GM18873 (cell line): ENCODE measurements at regions not wholly inside any gene's neighbourhood (a gene's known extent, or its start where the extent isn't known, plus 50 kb on each side); places are given as distances from the start of the nearest gene placed in this dataset.
"Not testable (repeated sequence)": the region's sequence is repeated elsewhere in the genome, so short reads cannot be mapped to it uniquely, and the experiment has no call there.

ENCODE experiments used
- ATAC-seq: cut with Tn5 transposase; IDR thresholded peaks from one replicate; pipeline ENCODE4 v1.9.1; 2021; ENCODE audit warnings: mild to moderate bottlenecking, moderate library complexity, moderate number of reproducible peaks; ENCODE audit not compliant: unreplicated experiment, low FRiP score

DNA sequence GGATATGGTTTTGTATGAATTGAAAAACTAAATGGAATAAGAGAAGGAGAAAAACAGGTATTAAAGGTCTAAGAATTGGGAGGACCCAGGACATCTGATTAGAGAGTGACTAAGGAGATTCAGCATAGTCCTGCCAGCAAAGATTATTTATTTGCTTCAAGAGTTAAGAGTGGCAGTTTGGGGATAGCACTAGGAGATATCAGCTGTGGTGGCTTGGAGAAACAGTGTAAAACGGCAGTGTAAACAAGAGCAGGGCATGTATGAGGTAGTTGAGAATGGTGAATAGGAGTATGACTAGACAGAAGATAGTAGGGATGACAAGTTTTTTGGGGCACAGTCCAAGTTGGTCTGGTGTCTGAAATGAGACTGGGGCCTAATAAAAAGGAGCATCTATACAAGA, 730.3 kb downstream of the TRHDE start:
- ATAC-seq = not testable (repeated sequence)

DNA sequence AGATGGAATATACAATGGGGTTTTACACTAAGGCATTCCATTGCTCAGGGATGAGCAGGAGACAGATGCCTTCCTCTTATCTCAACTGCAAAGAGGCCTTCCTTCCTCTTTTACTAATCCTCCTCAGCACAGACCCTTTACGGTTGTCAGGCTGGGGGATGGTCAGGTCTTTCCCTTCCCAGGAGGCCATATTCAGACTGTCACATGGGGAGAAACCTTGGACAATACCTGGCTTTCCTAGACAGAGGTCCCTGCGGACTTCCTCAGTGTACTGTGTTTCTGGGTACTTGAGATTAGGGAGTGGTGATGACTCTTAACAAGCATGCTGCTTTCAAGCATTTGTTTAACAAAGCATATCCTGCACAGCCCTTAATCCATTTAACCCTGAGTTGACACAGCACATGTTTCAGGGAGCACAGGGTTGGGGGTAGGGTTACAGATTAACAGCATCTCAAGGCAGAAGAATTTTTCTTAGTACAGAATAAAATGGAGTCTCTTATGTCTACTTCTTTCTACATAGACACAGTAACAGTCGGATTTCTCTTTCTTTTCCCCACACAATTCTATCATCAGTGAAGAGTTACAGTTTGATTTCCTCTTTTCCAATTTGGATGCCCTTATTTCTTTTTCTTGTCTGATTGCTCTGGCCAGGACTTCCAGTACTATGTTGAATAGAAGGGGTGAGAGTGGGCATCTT, 737.1 kb downstream of the TRHDE start:
- ATAC-seq = not testable (repeated sequence)

DNA sequence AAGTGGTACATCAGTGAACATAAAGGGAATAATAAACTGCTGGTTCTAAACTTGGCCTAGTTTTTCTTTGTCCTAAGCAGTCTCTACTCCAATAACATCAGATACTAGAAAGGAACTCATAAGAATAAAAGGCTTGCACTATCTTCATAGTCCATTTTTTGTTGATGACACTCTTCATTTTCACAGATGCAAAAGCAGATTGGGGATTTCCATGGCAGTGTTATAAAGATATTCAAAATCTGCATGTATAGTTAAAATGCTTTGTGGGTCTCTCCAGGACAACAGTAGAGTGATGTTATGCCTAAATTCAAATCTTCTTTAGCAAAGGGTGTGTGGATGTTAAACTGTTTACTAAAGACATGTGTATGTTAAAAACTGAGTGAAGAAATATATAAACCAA, 745.8 kb downstream of the TRHDE start:
- ATAC-seq = no peak

DNA sequence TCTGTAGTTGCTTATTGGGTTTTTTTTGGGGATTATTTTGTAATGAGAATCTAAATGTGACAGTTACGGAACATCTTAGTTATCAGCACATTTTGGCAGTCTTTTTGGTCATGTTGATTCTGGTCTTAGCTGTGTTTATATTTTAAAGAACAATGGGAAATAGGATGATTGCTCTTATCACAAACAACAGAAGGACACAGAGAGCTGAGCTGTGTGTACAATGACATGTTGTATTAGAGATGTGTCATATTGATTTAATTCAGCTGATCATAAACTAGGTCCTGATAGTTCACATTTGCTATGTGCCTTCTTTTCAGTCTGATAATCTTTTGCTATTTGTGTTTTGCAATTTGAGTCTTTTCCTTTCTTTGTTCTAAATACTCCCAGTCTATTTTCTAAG, 781.7 kb downstream of the TRHDE start:
- no peak for ATAC-seq

DNA sequence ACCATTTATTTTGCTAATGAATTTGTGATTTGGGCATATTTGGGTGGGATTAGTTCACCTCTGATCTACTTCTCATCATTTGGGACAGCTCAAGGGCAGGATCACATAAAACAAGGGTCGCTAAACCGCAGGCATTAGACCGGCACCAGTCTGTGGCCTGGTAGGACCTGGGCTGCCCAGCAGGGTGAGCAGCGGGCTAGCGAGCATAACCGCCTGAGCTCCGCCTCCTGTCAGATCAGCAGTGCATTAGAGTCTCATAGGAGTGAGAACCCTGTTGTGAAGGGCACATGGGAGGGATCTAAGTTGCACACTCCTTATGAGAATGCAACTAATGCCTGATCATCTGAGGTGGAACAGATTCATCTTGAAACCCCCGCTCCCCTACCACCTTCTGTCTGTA, 785.3 kb downstream of the TRHDE start:
- ATAC-seq = no peak

DNA sequence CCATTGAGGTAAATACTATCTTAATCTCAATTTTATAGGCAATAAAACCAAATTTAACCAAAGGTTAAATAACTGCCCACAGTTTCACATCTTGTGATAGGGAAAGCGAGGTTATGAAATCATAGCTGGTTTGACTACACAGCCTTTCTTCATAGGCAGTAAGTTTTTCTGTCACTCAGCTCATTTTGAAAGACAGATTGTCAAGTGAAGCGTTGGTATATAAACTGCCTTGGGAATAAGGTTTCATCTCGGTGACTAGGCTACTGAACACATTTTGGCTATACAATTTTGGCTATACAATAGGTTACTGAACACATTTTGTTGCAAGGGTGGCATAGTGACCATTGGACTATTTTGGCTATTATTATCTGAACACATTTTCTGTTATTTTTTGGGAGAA, 793.7 kb downstream of the TRHDE start:
- no peak for ATAC-seq

DNA sequence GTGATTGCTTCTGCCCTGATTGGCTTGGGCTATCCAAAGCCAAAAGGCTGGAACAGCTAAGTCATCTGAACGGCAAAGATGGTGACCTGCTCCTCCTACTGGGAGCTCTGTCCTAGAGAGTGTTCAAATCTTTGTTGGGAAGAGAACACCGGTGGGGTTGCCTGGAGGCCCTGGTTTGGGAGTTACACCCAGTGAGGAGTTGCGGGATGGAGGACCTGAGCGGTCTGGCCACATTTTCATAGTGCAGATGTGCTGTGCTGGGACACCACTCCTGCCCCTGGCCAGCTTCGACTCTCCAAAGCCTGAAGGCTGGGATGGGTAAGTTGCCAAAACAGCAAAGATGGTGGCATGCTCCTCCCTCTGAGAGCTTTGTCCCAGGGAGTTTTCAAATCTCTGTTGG, 795.4 kb downstream of the TRHDE start:
- no peak for ATAC-seq

DNA sequence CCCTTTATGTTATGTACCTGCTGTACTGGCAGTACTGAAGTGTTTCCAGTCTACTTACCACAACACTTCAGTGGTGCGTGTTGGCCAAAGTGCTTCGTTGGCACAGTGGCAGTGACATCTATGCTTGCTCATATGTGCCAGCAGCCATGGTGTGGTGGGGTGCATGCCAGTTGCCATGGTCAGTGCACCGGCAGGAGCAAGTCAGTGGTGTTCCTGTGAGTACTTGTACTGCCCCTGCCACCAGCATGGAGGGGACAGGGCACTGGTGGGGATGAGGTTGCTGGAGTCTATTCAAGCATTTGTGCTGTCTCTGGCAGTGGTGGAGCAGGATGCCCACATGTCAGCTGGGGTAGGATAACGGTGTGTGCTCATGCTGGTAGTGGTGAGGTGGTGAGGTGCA, 800.0 kb downstream of the TRHDE start:
- no peak for ATAC-seq

DNA sequence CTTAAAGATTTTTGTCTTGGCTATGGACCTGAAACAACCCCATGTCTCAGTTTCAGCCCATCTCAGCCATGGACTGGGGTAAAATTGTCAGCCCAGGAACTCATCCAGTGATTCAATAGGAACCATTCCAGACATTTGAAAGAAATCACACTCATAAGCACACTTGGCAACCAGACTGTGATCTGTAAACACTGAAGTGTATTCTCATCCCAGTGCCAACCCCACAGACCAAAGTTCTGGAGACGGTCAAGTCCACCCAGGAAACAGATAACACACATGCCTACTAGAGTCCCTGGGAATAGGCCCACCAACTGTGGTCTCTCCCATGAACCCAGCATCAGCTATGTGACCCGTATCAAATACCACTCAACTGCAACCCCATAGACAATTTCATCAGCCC, 804.6 kb downstream of the TRHDE start:
- ATAC-seq = no peak

DNA sequence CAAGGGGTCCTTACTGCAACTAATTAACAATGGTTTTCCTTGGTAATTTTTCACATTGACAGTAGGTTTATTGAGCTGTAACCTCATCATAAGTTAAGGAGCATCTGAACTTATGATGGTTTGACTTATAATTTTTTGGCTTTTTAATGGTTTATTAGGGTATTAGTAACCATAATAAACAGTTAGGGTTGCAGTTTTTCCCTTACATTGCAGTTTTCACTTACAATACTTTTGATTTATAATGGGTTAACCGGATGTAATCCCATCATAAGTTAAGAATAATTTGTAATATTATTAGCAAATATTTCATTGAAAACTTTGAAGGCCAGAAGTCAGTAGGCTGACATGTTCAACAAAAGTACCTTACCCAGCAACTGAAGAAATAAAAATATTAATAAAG, 811.6 kb downstream of the TRHDE start:
- no peak for ATAC-seq

DNA sequence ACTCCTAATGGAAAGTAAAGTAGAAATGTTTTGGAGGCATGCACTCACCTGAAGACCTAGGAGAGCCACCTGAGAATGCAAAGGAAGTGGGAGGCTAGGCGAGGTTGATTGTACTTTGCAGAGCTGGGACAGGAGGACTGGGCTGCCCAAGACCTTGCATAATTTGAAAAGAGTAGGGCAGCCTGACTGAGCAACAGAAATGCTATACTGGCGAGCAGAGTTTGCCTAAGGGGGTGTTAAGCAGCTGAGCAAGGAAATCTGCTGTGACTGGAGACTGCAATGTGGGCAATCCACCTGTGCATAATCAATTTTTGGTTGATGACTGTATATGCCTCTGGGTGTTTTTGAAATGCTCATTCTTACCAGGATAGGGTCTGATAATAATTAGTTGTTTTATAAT, 834.1 kb downstream of the TRHDE start:
- no peak for ATAC-seq

DNA sequence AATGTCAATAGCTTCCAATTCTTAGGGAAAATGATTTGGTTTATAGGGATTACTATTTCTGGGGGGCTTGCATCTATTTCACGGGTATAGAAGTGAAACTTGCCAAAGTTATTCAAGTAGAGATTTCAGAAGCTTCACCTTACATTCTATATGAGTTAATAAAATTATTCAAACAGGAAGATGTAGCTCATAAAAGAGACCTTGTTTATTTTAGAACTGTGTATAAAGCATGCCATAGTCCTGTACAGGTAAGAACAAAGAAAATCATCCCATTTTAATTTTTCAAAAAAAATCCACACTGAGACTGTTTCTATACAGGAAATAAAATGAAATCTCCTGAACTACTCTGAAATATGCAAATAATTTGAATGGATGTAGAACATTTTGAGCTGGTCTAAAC, 834.7 kb downstream of the TRHDE start:
- ATAC-seq = no peak

DNA sequence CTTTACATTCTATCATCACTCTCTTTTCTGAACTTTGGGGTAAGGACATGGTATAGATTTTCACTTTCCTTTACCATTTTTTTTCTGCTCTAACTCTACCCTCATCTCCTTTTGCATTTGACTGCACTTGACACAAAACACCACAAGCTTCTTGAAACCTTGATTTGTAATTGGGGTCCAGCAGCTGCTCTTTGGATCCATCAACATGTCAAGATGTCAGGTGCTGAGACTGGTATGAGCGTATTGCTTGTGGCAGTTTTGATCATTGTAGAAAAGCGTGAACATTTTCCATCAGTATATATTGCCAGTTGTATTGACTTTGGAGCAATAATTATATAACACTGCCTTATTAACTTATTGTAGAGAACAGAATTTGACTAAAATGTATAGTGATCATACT, 838.6 kb downstream of the TRHDE start:
- no peak for ATAC-seq

DNA sequence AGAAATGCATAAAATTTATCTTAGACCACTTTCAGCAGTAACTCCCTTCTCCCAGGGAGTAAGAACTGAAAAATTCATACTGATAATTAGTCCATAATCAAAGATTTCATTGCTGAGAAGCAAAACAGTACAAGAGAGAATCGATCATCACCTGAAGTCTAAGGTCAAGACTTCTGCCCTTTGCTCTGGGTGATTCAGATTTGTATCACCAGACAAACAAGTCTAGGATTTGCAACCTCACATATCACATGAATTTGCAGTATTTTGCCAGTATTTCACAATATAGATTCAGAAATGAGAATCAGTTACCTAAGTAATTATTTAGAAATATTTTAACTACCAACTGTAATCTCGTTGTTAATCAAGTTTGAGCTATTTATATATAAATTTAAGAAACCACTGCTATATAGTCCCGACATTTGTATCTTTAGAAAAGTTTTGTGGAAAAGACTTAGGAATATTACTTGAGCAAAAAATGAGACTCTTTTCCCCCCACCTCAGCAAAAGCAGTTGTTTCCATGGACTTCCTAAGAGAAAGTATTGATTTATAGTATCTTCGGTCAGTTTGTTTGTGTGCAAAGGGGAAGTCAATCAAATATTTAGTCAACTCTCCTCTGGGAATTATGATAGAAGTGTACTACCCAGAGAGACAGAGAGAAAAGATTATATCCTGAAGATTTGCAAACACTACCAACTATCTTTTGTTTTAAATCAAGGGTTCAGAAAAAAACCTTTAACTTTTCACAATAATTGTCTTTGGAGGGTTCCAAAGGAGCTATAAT, 840.1 kb downstream of the TRHDE start:
- no peak for ATAC-seq

DNA sequence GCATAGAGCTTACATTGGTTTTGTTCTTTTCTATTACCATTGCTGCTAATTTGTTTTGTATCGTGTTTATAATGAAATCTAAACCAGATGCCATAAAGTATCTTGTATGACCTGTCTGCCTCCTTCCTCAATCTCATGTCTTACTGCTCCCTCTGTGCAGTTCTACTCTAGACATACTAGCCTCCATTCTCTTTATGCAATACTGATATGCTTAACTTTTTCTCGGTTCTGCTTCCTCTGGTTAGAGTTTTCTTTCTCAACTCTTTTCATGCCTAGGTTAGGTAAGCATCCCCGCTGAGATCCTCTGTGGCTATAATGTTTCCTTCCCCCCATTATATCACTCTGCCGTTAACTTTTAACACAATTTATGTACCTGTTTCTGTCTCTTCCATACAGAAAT, 852.3 kb downstream of the TRHDE start:
- ATAC-seq = no peak

DNA sequence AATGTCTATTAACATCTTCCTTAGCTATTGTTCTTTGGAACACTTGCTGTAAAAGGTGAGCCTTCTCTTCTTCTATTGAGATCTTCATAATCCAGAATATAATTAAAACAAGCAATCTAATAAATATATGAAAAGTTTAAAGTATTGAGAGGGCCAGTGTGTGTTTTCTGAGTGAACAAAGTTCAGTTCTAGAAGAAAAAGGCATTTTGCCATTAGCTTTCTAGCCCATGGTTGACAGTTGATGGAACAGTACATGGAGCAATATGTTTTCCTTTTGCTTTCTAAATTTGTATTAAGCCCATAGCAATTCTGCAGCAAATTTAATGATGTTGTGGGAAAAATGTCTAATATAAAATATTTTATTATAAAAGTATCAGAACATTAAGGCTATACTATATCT, 853.0 kb downstream of the TRHDE start:
- no peak for ATAC-seq

DNA sequence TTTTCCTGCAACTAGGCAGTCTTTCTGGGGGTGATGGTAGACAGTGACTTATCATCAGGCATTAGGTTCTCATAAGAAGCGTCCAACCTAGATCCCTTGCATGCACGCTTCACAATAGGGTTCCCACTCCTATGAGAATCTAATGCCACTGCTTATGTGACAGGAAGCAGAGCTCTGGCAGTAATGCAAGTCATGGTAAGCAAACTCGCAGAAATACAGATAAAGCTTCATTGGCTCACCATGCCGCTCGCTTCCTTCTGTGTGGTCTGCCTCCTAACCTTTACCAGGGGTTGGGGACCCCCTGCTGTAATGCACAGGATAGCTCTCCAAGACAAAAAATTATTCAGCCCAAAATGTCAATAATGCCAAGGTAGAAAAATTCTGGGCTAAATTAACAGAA, 864.2 kb downstream of the TRHDE start:
- ATAC-seq = no peak

DNA sequence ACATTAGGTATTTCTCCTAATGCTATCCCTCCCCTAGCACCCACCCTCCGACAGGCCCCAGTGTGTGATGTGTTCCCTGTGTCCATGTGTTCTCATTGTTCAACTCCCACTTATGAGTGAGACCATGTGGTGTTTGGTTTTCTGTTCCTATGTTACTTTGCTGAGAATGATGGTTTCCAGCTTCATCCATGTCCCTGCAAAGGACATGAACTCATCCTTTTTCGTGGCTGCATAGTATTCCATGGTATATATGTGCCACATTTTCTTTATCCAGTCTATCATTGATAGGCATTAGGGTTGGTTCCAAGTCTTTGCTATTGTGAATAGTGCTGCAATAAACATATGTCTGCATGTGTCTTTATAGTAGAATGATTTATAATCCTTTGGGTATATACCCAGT, 867.5 kb downstream of the TRHDE start:
- ATAC-seq = not testable (repeated sequence)

DNA sequence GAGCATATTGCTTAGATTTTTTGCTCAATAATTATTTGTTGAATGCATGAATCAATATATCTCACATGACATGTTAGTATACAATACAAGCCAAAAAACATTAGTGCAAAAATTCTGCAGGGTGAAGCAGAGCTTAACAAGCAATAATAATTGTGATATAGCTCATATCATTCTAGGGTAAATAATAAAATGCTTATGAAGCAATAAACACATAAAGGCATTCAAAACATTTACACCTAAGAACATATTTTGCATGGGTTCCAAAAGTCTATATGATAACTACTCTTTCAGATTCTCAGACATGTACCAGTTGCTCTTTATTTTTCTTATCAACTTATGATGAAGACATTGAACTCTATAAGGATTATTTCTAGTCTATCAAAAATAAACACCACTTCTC, 886.2 kb downstream of the TRHDE start:
- ATAC-seq = no peak

DNA sequence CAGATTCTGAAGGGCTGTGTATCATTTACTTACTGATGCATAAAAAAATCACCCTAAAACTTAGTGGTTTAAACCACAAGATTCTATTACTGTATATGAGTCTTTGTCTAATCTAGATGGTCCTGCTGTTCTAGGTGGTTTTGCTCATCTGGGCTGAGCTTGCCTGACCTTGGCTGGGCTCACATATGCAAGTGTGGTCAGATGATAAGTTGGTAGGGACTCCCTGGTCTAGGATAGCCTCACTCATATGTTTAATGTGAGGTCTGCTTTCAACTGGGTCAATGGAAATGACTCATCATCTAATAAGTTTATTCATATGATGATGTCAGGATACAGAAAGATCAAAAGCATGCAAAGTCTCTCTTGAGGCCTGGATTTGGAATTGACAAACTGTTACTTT, 887.8 kb downstream of the TRHDE start:
- ATAC-seq = no peak

DNA sequence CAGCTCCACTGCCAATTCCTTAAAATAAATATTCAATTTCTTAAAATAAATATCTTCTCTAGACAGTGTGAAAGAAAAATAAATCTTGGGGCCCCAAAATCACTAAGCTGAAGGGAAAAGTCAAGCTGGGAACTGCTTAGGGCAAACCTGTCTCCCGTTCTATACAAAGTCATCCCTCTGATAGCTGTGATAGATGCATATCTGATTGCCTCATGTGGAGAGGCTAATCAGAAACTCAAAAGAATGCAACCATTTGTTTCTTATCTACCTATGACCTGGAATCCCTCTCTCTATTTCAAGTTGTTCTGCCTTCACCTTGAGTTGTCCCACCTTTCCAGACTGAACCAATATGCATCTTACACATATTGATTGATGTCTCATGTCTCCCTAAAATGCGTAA, 889.8 kb downstream of the TRHDE start:
- ATAC-seq = no peak

DNA sequence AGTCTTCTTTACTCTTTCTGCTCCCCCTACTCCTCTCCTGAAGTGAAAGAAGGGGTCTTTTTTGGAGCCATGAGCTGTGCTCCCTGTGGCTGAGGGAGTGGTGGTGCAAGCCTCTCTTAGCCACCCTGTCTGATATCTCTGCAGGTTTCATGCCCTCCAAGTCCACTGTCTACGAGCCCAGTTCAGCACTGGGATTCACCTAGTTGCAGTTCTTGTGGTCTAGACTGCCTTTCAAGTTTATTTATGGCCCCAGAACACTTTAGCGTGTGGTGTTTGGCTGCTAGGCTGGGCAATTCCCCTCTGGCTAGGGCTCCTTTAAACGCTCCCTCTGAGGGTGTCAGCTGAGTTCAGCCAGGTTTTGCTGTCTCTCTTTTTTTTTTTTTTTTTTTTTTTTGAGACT, 908.6 kb downstream of the TRHDE start:
- no peak for ATAC-seq
